NCI-H1092 treated with DMSO at 0.1 percent for 48 hours (cell line): ENCODE measurements at regions not wholly inside any gene's neighbourhood (a gene's known extent, or its start where the extent isn't known, plus 50 kb on each side); places are given as distances from the start of the nearest gene placed in this dataset.
"Not testable (repeated sequence)": the region's sequence is repeated elsewhere in the genome, so short reads cannot be mapped to it uniquely, and the experiment has no call there.

Experiments
- DNase-seq: peaks from one replicate; lab custom pipeline; 2025; lab: John Stamatoyannopoulos, UW

DNA sequence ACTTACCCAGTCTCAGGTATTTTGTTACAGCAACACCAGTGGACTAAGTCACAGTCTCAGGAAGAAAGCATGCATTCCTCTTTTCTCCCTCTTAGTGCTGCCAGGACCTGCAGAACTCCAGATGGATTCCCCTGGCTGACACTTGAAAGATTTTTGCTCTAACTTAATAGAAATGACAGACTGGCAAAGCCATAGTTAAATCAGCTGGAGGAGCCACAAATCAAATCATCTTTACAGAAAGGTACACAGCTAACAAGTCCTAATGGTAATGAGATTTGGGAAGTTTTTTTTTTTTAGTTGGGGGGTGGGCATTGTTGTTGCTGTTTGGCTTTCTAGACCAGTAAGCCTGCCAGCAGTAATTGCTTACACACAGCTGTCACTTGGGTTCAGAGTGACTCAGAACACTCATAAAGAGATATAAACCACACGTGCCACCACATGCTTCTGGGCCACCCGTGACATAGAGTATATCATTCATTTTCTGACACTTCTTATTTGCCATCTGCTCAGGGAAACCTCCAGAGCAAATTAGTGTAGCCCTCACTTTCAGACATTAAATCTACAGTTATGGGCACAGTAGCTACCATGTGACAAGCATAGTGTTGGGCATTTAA lies 72.4 kb downstream of the FH start:
- no peak for DNase-seq

DNA sequence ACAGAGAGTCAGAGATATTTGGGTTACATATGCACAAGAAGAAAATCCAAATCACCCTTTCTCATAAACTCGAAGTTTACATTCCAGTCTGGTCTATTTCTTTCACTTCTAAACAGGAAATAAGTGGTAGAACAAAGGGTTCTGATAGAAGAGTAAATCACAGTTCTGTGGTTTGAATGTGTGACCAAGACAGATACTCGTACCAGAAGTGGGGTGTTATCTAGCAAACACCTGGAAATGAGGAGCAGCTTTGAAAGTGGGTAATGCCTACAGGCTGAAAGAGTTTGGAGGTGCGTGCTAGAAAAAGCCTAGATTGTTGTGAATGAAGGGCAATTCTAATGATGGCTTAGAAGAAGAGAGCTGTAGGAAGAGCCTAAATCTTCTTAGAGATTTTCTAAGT lies 74.7 kb downstream of the FH start:
- no peak for DNase-seq

DNA sequence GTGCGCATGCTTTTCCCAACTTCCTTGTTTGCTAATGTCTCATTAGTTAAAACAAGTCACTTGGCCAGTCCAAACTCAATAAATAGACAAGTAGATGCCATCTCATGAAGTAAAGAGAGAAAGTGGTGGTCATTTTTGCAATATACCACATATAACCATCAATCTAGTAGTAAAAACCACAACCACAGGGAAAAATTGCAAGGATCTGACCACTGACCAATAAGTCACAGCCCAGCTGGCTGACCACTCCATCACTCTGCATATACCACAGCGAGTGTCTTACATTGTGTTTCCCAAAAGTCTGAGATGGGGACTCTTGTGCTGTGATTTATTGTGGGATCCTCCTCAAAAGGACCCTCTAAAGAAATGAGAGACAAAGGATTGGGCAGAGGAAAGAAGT lies 76.0 kb downstream of the FH start:
- no peak for DNase-seq

DNA sequence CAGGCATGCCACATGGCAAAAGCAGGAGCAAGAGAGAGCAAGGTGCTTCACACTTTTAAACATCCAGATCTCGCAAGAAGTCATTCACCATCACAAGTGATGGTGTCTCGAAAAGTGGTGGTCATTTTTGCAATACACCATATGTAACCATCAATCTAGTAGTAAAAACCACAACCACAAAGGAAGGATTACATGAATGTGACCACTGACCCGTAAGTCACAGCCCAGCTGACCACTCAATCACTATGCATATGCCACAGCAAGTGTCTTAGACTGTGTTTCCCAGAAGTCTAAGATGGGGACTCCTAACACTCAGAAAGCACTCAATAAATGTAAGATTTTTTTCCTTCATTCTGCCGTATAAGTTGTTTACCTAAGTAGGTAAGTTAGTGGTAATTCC lies 76.9 kb downstream of the FH start:
- DNase-seq = no peak

DNA sequence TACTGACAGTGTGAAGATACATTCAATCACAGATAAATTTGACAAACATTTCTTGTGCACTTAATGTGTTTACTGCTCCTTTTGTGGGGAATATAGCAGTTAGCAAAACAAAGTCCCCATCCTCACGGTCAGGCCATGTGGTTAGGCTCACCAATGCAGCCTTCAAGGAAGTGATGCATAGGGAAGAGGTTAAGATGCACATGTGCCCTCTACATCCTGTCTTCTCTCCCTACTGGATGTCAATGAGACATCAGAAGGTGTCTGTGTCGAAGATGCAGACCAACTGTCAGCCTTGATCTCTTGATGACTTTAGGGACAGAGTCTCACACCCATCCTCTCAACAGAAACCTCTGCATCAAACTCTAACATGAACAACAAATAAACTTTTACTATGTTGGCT lies 78.7 kb downstream of the FH start:
- DNase-seq = no peak

DNA sequence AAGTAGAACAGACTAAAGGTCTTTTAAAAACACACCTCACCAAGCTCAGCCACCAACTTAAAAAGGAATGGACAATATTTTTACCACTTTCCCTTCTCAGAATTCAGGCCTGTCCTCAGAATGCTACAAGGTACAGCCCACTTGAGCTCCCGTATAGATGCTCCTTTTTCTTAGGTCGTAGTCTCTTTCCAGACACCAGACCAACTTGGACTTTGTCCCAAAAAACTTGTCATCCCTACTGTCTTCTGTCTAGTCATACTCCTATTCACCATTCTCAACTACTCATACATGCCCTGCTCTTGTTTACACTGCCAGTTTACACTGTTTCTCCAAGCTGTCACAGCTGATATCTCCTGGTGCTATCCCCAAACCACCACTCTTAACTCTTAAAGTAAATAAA lies 80.9 kb downstream of the FH start:
- DNase-seq = not testable (repeated sequence)

DNA sequence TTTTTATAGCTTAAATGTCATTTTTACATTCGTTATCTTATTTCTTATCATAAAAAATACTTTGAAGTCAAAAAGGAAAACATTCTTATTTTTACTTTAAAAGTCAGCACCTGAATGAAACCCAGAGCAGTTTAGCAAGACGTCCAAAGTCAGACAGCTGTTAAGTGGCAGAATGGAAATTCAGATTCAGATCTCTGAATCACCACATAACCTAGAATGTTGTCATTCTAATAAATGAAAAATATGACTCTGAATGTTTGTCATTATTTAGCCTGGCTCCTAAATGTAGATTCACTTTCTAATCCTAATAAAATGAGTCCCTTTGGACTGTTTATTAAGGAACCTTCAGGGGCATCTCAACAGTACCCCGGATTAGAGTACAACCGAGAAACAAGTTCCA lies 75.2 kb upstream of the RGS7 start:
- no peak for DNase-seq

DNA sequence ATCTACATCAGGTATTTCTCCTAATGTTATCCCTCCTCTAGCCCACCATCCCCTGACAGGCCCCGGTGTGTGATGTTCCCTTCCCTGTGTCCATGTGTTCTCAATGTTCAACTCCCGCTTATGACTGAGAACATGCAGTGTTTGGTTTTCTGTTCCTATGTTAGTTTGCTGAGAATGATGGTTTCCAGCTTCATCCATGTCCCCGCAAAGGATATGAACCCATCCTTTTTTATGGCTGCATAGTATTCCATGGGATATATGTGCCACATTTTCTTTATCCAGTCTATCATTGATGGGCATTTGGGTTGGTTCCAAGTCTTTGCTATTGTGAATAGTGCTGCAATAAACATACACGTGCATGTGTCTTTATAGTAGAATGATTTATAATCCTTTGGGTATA lies 68.1 kb upstream of the RGS7 start:
- DNase-seq = not testable (repeated sequence)

DNA sequence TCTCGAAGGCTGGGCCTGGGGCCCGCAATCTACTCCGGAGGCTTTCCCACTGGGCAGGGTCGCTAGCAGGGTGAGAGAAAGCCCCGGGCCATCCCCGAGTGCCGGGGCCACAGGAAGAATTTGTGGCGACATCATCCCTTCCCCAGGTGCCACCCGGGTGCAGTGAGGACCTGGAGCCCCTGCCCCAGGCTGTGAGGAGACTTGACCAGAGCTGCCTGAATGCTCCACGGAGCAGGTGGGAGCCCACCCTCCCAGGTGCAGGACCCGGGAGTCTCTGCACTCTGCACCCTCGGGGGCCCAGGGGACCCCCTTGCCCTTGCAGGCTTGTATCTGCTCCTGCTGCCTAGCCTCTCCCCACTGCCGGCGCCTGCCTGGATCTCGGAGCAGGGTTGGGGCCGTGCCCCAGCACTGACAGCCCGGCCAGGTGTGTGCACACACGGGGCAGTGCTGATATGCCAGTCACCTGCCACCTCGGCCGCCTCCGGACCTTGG lies 67.5 kb upstream of the RGS7 start:
- no peak for DNase-seq

DNA sequence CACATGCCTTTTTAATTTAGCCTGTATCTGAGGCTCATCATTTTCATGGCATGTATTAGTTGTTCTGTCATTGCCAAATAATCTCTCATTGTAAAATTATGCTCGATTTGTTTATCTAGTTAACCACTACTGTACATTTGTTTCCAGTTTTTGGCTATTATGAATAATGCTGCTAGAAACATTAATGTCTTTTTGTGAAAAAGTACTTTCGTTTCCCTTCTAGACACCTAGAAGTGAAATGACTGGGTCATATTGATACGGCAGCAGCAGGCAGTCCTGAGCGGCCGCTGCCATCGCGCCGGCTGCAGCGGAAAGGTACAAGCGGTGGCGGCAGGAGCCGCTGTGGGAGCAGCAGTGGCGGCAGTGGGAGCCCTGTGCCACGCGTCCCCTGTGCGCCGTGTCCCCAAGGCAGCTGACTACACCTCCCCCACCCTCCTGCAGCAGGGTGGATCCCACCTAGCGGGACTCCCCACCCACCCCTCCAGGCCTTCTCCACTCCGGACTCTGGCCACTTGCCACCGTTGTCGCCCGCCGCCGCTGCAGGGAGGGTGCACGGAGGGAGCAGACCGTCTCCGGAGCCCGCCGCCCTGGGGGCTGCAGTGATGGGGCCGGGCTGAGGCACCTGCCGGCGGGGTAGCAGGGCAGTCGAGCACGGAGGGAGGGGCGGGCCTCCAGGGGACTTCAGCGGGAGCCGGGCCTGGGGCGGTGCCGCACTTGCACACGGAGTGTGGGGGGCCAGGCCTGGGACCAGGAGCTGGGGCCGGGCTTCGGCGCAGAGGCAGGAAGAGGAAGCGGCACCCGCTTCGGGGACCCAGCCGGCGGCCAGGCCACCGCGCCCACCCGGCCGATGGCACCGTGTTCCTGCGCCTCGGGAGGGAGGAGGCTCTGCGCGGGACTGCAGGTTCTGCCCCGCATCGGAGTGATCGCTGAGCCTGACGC lies 66.8 kb upstream of the RGS7 start:
- peak; percentile 80 for DNase-seq

DNA sequence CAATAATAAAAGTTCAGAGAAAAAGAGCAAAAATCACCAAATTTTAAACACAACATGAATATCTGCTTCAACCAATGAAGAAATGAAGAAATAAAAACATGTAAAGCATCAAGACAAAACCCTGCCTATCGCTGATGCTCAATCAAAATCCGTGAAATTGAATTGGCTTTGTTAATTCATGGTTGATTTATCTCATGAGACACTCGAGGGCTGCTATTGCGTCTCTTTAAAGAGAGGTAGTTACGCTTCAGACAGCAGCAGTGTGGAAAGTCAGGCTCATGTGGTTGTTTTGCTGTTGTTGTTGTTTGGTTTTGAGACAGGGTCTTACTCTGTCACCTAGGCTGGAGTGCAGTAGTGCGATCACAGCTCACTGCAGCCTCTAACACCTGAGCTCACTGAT lies 65.5 kb upstream of the RGS7 start:
- no peak for DNase-seq

DNA sequence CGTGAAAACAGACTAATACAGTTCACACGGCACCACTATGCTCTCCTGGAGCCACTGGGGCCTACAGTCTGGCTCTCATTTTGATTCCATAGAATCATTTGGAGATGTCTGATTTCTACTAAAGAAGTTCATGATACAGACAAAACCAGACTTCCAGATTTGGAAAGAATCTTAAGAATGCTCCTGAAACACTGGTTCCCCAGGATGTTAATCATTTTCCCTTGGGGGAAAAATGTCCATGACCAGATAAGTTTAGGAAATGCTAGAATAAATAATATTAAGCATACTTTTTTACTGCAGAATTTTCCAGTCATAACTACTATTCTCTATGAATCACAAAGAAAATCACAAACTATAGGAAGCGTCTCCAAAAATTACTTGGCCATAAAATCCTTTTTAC lies 63.0 kb upstream of the RGS7 start:
- no peak for DNase-seq

DNA sequence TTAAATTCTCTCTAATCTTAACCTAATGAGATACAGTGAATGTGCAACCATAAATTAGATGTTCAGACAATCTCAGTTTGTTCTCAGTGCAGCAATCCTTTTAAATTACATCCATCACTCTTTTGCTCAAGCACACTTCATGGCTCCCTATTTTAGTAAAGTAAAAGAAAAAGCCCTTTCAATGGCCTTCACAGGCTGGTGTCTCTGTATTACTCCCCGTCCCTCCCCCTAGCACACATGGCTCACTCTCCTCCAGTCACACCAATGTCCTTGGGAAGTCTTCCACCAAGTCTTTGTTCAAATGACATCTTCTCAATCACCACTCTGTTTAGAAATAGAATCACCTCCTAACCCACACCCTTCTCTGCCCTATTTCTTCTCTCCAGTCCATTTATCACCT lies 60.3 kb upstream of the RGS7 start:
- DNase-seq = no peak

DNA sequence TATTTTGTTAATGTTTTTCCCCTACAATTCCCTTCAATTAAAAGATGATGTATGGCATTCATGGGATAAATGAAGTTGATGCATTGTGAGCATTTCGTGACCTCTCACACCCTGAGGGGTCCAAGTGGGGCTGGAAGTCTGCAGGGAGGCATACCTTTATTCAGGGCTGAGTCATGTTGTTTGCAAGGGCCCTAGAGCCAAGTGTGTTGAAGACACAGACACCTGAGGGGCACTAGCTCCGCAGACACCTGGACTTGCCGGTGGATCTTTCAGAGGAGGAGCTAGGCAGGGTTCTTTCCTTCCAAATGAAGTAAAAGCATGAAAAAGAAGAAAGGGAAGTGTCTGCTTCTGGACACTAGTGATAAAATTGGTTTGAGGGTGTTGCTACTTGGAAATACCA lies 57.0 kb upstream of the RGS7 start:
- no peak for DNase-seq

DNA sequence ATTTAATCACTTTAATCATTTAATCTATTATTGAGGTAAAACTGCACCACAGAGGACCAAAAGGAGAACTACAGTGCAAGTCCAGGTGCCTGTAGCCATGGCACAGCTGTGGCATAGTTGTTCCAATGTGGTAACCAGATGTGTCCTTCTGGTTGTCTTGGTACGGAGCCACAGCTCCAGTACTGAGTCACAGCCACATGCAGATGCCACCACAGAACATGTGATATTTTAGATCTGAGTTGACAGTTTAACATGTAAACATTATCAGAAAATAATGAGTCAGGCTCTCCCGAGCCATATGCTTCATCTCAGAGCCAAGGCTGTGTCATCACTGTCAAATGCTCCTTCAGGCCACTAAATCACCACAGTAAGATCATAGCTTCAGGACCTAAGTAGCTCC lies 56.4 kb upstream of the RGS7 start:
- DNase-seq = no peak

DNA sequence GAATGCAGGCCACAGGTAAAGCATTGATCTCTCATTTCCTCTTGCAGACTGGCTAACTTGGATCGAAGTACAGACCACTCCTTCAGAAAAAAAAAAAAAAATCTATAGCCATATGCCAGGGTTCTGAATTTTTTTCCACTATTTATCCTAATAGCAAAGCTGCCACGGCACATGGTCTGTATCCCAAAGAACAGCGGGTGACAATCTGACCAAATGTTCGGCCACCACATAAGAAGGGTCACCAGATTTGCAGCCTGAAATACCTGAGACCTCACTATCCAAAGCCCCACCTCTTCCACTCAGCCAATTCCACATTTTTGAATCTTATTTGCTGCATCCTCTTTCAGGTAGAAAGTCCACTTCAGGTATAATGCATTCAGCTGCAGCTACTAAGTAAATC lies 55.6 kb upstream of the RGS7 start:
- DNase-seq = no peak

DNA sequence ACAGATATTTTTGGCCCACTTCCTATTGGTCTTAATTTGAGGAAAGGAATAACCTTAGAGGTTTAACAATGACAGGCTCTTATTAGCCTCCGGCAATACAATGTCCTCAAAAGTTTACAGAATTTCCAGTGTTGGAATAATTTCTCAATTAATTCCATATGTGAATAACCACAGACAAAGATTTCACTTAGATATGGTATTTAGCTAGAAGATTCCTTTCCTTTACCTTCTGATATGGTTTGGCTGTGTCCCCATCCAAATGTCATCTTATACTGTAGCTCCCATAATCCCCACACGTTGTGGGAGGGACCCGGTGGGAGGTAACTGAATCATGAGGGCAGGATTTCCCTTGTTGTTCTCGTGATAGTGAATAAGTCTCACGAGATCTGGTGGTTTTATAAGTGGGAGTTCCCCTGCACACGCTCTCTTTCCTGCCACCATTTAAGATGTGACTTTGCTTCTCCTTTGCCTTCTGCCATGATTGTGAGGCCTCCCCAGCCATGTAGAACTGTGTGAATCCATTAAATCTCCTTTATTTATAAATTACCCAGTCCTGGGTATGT lies 54.9 kb upstream of the RGS7 start:
- DNase-seq = no peak

DNA sequence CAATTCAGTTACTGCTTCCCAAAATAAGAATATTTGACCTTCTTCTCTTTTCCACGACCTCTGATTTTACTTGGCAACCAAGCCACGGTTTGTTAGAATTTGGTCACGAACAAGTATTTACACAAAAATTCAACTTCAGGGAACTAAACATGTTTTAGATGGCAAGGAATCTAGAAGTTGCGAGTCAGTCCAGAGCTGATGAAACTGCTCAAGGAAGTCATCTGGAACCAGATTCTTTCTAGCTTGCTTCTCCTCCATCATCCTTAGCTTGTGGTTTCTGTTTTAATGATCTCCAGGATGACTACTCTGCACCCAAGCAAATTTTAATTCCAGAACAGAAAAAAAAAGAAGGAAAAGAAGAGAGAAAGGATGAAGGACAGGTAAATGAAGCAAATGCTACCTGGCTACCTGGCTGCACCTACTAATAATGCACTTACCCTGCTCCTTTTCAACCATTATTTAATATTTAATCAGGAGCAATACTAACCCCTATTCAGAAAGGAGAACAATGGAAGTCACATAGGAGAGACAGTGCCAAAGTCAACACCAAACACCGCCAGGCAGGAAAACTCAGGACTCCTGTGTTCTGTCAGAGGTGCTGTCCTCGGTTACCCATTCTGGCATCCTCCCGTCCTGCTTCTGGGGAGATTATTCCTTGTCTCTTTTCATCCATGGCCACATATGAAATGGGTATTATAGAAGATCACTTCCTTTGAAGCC lies 54.2 kb upstream of the RGS7 start:
- DNase-seq = peak; percentile 21

DNA sequence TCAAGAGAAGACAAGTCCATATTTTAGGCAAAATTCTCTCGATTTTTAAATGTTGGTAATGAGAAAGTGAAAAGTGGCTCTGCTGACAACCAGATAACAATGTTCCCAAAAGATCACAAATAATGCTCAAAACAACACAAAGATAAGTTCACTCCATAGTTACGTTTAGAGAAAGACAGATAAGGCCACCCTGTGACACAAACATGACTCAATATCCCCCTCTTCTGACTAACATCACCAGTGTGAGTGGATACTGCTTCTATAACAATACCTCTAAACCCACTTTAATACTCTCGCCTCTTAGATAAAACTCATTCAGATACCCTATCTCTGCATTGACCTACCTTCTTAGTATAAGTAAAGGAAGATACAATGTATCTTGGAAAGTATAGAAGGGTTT lies 51.2 kb upstream of the RGS7 start:
- DNase-seq = peak; percentile 69
